GM23338 (cell line): ENCODE measurements at regions not wholly inside any gene's neighbourhood (a gene's known extent, or its start where the extent isn't known, plus 50 kb on each side); places are given as distances from the start of the nearest gene placed in this dataset.

Experiments used
- ATAC-seq: fragments of 200-7000 bp; cut with Tn5 transposase; 3 replicates; pipeline ENCODE4 v1.9.1; 2020
- DNase-seq: peaks from one replicate; pipeline ENCODE4 v3.0.0-alpha.2; 2015; ENCODE audit warnings: low spot score
- H2AFZ ChIP-seq: fragments of 200-600 bp; sonication (generic); 2 replicates; pipeline ENCODE4 v1.8.0; 2016; ENCODE audit warnings: antibody characterized with exemption, mild to moderate bottlenecking, moderate library complexity
- H3F3A ChIP-seq: fragments of 200-600 bp; sonication (generic); replicated peaks from 2 replicates; pipeline ENCODE4 v1.8.0; 2017; ENCODE audit warnings: antibody characterized with exemption, mixed run types, low read depth
- H3K27ac ChIP-seq: fragments of 200-600 bp; sonication (generic); 2 replicates; pipeline ENCODE4 v1.6.1; 2016; ENCODE audit warnings: low read depth
- H3K27me3 ChIP-seq: fragments of 200-600 bp; sonication (generic); 2 replicates; pipeline ENCODE4 v1.8.0; 2016; ENCODE audit warnings: mild to moderate bottlenecking, mixed run types, moderate library complexity; ENCODE audit not compliant: insufficient read depth
- H3K36me3 ChIP-seq: fragments of 200-600 bp; sonication (generic); 2 replicates; pipeline ENCODE4 v1.8.0; 2016; ENCODE audit warnings: mild to moderate bottlenecking; ENCODE audit not compliant: insufficient read depth
- H3K4me1 ChIP-seq: fragments of 200-600 bp; sonication (generic); 2 replicates; pipeline ENCODE4 v1.8.0; 2016; ENCODE audit warnings: mild to moderate bottlenecking, moderate library complexity; ENCODE audit not compliant: insufficient read depth
- H3K4me2 ChIP-seq: fragments of 200-600 bp; sonication (generic); 2 replicates; pipeline ENCODE4 v1.7.1; 2017; ENCODE audit warnings: mixed run types
- H3K4me3 ChIP-seq: fragments of 200-600 bp; sonication (generic); 2 replicates; pipeline ENCODE4 v1.6.1; 2016; ENCODE audit warnings: mixed run types
- H3K79me2 ChIP-seq: fragments of 200-600 bp; sonication (generic); replicated peaks from 2 replicates; pipeline ENCODE4 v1.8.0; 2017; ENCODE audit warnings: mild to moderate bottlenecking; ENCODE audit not compliant: insufficient read depth
- H3K9me2 ChIP-seq: fragments of 200-600 bp; sonication (generic); 2 replicates; pipeline ENCODE4 v1.8.0; 2017; ENCODE audit not compliant: insufficient read depth
- H4K20me1 ChIP-seq: fragments of 200-600 bp; sonication (generic); replicated peaks from 2 replicates; pipeline ENCODE4 v1.8.0; 2017; ENCODE audit warnings: mild to moderate bottlenecking; ENCODE audit not compliant: insufficient read depth
- H3K27ac Mint-ChIP-seq: 2 replicates; pipeline ENCODE4 v1.8.0; 2020; ENCODE audit warnings: inconsistent platforms, mild to moderate bottlenecking, moderate library complexity, mixed read lengths
- H3K27me3 Mint-ChIP-seq: 3 replicates; pipeline ENCODE4 v1.8.0; 2022; ENCODE audit warnings: low read depth, mild to moderate bottlenecking, moderate library complexity, mixed read lengths, inconsistent platforms; ENCODE audit not compliant: insufficient read depth, poor library complexity
- H3K36me3 Mint-ChIP-seq: 3 replicates; pipeline ENCODE4 v1.8.0; 2021; ENCODE audit warnings: low read depth, mild to moderate bottlenecking, inconsistent platforms, moderate library complexity, mixed read lengths
- H3K4me1 Mint-ChIP-seq: 3 replicates; pipeline ENCODE4 v1.8.0; 2020; ENCODE audit warnings: mild to moderate bottlenecking, inconsistent platforms, mixed read lengths
- H3K4me3 Mint-ChIP-seq: 3 replicates; pipeline ENCODE4 v1.8.0; 2021; ENCODE audit warnings: moderate library complexity, mild to moderate bottlenecking, inconsistent platforms, mixed read lengths
- H3K9me3 Mint-ChIP-seq: 3 replicates; pipeline ENCODE4 v1.8.0; 2020; ENCODE audit warnings: moderate library complexity, mild to moderate bottlenecking, inconsistent platforms, mixed read lengths
- CREB1 ChIP-seq: fragments of 250-450 bp; sonication (Bioruptor Pico); IDR thresholded peaks from 2 replicates; pipeline ENCODE4 v1.5.0; 2020; ENCODE audit warnings: low read depth, mild to moderate bottlenecking, moderate library complexity
- CTCF ChIP-seq, 2 experiments: fragments of 200-600 bp in 1 of 2; sonication (generic) in 1 of 2; conservative IDR thresholded peaks; 2 replicates each; pipeline versions ENCODE4 v1.5.1 to v1.6.1; 2016 to 2017; ENCODE audit warnings: antibody characterized with exemption in 2 of 2, low read depth in 2 of 2, mild to moderate bottlenecking in 2 of 2, moderate library complexity in 1 of 2
- ETS1 ChIP-seq: IDR thresholded peaks from 2 replicates; pipeline ENCODE4 v1.6.1; 2016; ENCODE audit warnings: antibody characterized with exemption
- EZH2 ChIP-seq: fragments of 200-600 bp; sonication (generic); IDR thresholded peaks from one replicate; pipeline ENCODE4 v1.8.0; 2017; ENCODE audit warnings: antibody characterized with exemption, mild to moderate bottlenecking, low read depth; ENCODE audit not compliant: unreplicated experiment
- JUNB ChIP-seq: IDR thresholded peaks from one replicate; pipeline ENCODE4 v1.6.1; 2016; ENCODE audit warnings: antibody characterized with exemption; ENCODE audit not compliant: unreplicated experiment
- NANOG ChIP-seq: IDR thresholded peaks from 2 replicates; pipeline ENCODE4 v1.6.1; 2016; ENCODE audit warnings: antibody characterized with exemption, borderline replicate concordance
- POLR2AphosphoS5 ChIP-seq: IDR thresholded peaks from 2 replicates; pipeline ENCODE4 v1.6.1; 2016; ENCODE audit warnings: antibody characterized with exemption, low read depth
- STAT1 ChIP-seq: IDR thresholded peaks from one replicate; pipeline ENCODE4 v1.6.1; 2016; ENCODE audit warnings: antibody characterized with exemption; ENCODE audit not compliant: unreplicated experiment
- ZNF114 ChIP-seq: fragments of 250-450 bp; sonication (Bioruptor Pico); IDR thresholded peaks from 2 replicates; pipeline ENCODE4 v1.5.0; 2020; ENCODE audit warnings: mild to moderate bottlenecking, moderate library complexity
- ZNF331 ChIP-seq: fragments of 250-450 bp; sonication (Bioruptor Pico); IDR thresholded peaks from 2 replicates; pipeline ENCODE4 v1.5.0; 2020; ENCODE audit warnings: low read depth, mild to moderate bottlenecking, moderate library complexity
- ZNF462 ChIP-seq: fragments of 250-450 bp; sonication (Bioruptor Pico); IDR thresholded peaks from 2 replicates; pipeline ENCODE4 v1.5.0; 2020; ENCODE audit warnings: mild to moderate bottlenecking, moderate library complexity
- TF ChIP-seq, protein P1 (sequence below): IDR thresholded peaks from one replicate; pipeline ENCODE4 v1.6.1; 2018; ENCODE audit warnings: antibody characterized with exemption; ENCODE audit not compliant: unreplicated experiment

DNA sequence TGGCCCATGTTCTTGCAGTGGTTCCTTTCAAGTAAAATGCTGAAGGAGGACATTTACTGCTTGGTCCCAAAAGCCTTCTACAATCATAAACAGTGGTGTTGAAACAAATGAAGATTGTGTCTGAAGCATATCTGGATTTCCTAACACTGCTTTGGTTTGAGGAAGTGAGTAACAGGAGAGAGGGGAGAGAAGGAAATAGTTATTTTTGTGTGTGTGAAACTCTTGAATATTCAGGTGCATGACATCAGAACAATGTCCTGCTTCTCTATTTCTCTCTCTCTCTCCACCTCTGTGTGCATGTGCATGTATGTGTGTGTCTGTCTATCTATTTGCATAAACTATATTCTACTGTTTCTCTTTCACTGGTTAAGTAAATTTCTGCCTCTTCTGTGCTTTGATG, 61.4 kb upstream of the TNFSF18 start (continued):
- no peak for TF ChIP-seq ZNF462 (CRISPR knock-in tag)
- TF ChIP-seq CREB1 (CRISPR knock-in tag) = no peak

DNA sequence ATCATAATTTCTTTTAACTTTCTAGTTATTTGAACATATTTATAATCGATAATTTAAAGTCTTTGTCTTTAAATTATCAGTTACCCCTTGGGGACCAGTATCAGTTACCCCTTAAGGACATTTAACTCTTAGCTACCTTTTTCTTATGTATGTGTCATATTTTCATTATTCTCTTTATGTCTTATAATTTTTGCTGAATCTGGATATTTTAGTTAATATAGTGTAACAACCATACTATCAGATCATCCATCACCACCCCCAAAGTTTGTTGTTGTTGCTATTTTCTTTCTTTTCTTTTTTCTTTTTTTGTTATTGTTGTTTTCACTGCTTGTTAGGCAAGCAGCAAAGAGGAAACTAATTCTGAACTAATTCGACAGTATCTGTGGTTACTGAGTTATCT, 57.0 kb upstream of the TNFSF18 start:
- H3K9me2 ChIP-seq = peaks cover 7% of the 10 kb centered on the region
- H3K27me3 Mint-ChIP-seq = no peaks in the 10 kb centered on the region
- no peak for TF ChIP-seq ETS1
- no peak for TF ChIP-seq ZNF331
- TF ChIP-seq POLR2AphosphoS5 = no peak
- TF ChIP-seq, protein P1, sequence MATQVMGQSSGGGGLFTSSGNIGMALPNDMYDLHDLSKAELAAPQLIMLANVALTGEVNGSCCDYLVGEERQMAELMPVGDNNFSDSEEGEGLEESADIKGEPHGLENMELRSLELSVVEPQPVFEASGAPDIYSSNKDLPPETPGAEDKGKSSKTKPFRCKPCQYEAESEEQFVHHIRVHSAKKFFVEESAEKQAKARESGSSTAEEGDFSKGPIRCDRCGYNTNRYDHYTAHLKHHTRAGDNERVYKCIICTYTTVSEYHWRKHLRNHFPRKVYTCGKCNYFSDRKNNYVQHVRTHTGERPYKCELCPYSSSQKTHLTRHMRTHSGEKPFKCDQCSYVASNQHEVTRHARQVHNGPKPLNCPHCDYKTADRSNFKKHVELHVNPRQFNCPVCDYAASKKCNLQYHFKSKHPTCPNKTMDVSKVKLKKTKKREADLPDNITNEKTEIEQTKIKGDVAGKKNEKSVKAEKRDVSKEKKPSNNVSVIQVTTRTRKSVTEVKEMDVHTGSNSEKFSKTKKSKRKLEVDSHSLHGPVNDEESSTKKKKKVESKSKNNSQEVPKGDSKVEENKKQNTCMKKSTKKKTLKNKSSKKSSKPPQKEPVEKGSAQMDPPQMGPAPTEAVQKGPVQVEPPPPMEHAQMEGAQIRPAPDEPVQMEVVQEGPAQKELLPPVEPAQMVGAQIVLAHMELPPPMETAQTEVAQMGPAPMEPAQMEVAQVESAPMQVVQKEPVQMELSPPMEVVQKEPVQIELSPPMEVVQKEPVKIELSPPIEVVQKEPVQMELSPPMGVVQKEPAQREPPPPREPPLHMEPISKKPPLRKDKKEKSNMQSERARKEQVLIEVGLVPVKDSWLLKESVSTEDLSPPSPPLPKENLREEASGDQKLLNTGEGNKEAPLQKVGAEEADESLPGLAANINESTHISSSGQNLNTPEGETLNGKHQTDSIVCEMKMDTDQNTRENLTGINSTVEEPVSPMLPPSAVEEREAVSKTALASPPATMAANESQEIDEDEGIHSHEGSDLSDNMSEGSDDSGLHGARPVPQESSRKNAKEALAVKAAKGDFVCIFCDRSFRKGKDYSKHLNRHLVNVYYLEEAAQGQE = no peak
- no peak for TF ChIP-seq CTCF (conservative IDR thresholded peaks at IDR 0.05; ENCODE audit: low read depth in 2 of 2)
- no peak for TF ChIP-seq CREB1 (CRISPR knock-in tag)
- no peak for TF ChIP-seq ZNF114
- no peak for TF ChIP-seq NANOG
- TF ChIP-seq JUNB = no peak
- no peak for TF ChIP-seq STAT1
- TF ChIP-seq EZH2 = no peak

More for the DNA sequence above, 57.0 kb upstream of the TNFSF18 start:
- no peak for DNase-seq
- Histone ChIP-seq H3F3A (no peaks in the 10 kb centered on the region), H4K20me1 (no peaks in the 10 kb centered on the region), H3K79me2 (no peaks in the 10 kb centered on the region), H2AFZ (no peak overlapping the region), H3K4me1 (no peaks in the 10 kb centered on the region), H3K4me2 (no peak overlapping the region), H3K27me3 (no peaks in the 10 kb centered on the region; the same call in 1 of the 2 replicates), H3K27ac (no peak overlapping the region), H3K4me3 (no peak overlapping the region), H3K36me3 (0 out of 2 replicates have a peak, but pooled peaks cover 3% of the 10 kb centered on the region)
- H3K9me3 Mint-ChIP-seq = peaks cover 31% of the 10 kb centered on the region; the same call in 2 of the 3 replicates
- H3K4me3 Mint-ChIP-seq = no peak overlapping the region
- H3K4me1 Mint-ChIP-seq = no peaks in the 10 kb centered on the region
- no peak overlapping the region for H3K27ac Mint-ChIP-seq
- ATAC-seq = no peak
- peaks cover 4% of the 10 kb centered on the region; the same call in 1 of the 3 replicates for H3K36me3 Mint-ChIP-seq
